ENCODE measurements at regions not wholly inside any gene's neighbourhood (a gene's known extent, or its start where the extent isn't known, plus 50 kb on each side); places are given as distances from the start of the nearest gene placed in this dataset.

GRCh38 chr22:46097268-46097900, 52.9 kb upstream of the PPARA start:
- no peak for TF ChIP-seq POLR2AphosphoS5 (IDR thresholded peaks at IDR 0.05)
- no peak for TF ChIP-seq CTCF (IDR thresholded peaks at IDR 0.05)
- no peak for TF ChIP-seq EP300 (IDR thresholded peaks at IDR 0.05)
- no peak for TF ChIP-seq POLR2A (IDR thresholded peaks at IDR 0.05)
